ENCODE measurements at regions not wholly inside any gene's neighbourhood (a gene's known extent, or its start where the extent isn't known, plus 50 kb on each side); places are given as distances from the start of the nearest gene placed in this dataset.

DNA sequence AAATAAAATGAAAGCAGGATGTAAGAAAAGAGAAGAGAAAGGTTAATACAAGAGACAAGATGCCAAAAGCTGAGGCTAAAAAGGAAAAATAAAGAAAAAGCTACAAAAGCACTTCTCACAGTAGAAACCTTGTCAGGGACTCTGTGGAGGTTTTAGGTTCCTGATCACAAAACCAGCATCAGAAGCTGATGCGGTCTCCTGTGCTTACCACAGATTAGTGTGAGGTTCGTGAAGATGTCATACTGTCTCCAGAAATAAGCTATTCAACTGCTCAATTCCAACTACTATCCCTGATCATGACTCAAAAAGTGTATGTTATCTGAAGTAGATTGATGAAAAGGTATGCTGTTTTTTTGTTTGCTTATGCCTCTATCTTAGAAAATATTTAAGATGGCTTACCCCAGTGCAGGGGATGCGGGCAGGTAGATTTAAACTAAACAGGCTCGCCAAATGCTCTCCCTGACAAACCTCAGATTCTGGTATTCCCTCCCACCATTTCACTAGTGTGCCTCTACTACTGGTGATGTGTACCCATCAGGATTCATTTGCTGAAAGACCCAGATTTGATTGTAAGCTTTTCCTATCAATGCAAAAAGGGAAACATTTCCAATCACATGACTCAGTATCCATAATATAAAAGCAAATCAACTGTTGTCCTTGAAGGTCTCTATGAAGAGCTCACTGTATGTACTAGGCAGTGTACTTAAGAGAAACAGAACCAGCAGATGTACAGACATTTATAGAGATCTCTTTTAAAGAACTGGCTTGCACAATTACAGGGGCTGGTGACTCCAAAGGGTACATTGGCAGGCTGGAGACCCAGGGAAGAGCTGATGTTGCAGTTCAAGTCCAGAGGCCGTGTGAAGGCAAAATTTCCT is 169.5 kb upstream of the FOXN3 start:
- TF ChIP-seq, protein P1, sequence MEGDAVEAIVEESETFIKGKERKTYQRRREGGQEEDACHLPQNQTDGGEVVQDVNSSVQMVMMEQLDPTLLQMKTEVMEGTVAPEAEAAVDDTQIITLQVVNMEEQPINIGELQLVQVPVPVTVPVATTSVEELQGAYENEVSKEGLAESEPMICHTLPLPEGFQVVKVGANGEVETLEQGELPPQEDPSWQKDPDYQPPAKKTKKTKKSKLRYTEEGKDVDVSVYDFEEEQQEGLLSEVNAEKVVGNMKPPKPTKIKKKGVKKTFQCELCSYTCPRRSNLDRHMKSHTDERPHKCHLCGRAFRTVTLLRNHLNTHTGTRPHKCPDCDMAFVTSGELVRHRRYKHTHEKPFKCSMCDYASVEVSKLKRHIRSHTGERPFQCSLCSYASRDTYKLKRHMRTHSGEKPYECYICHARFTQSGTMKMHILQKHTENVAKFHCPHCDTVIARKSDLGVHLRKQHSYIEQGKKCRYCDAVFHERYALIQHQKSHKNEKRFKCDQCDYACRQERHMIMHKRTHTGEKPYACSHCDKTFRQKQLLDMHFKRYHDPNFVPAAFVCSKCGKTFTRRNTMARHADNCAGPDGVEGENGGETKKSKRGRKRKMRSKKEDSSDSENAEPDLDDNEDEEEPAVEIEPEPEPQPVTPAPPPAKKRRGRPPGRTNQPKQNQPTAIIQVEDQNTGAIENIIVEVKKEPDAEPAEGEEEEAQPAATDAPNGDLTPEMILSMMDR (IDR thresholded peaks at IDR 0.05), result no peak
- TF ChIP-seq POLR2A (IDR thresholded peaks at IDR 0.05) (no peak), EP300 (IDR thresholded peaks at IDR 0.05) (peak in 1 of 2 donors; percentile 27)

Data from tibial nerve (tissue), 4 donors.